Erythroblast (primary cell): ENCODE measurements at regions not wholly inside any gene's neighbourhood (a gene's known extent, or its start where the extent isn't known, plus 50 kb on each side); places are given as distances from the start of the nearest gene placed in this dataset.

Experiments
- GATA1 ChIP-seq: IDR thresholded peaks from 2 replicates; pipeline ENCODE4 v1.6.1; 2011; ENCODE audit warnings: low read depth, mild to moderate bottlenecking, control low read depth, low read length, moderate library complexity
- POLR2A ChIP-seq: IDR thresholded peaks from 2 replicates; pipeline ENCODE4 v1.6.1; 2011; ENCODE audit warnings: mild to moderate bottlenecking, low read length

GRCh38 chr7:124692425-124692824 lies 73.2 kb downstream of the GPR37 start:
- no peak for TF ChIP-seq POLR2A
- no peak for TF ChIP-seq GATA1
